ENCODE measurements at regions not wholly inside any gene's neighbourhood (a gene's known extent, or its start where the extent isn't known, plus 50 kb on each side); places are given as distances from the start of the nearest gene placed in this dataset.
A peak's percentile ranks its signal among the peaks of the same experiment; 100 is the strongest.
"Not testable (repeated sequence)": the region's sequence is repeated elsewhere in the genome, so short reads cannot be mapped to it uniquely, and the experiment has no call there.

GRCh38 chr1:148290881-148291280, 138.8 kb upstream of the NBPF11 start:
- Histone ChIP-seq H3K4me3 (ENCODE audit: low read depth, low read length) (no peak overlapping the region), H3K27ac (ENCODE audit: low read depth, low read length) (no peak overlapping the region), H3K9me3 (ENCODE audit: control insufficient read depth, insufficient read depth, low read length) (no peaks in the 10 kb centered on the region), H3K4me1 (ENCODE audit: control insufficient read depth, insufficient read depth, low read length) (no peaks in the 10 kb centered on the region), H3K9ac (ENCODE audit: low read depth, low read length) (no peak overlapping the region), H3K27me3 (ENCODE audit: control insufficient read depth, insufficient read depth, low read length) (no peaks in the 10 kb centered on the region), H3K36me3 (ENCODE audit: control insufficient read depth, insufficient read depth, low read length) (no peaks in the 10 kb centered on the region)

GRCh38 chr1:148289647-148290046, 137.6 kb upstream of the NBPF11 start:
- no peak overlapping the region for H3K27ac ChIP-seq (ENCODE audit: low read depth, low read length)
- H3K27me3 ChIP-seq (ENCODE audit: control insufficient read depth, insufficient read depth, low read length): no peaks in the 10 kb centered on the region
- no peaks in the 10 kb centered on the region for H3K9me3 ChIP-seq (ENCODE audit: control insufficient read depth, insufficient read depth, low read length)
- H3K4me3 ChIP-seq (ENCODE audit: low read depth, low read length): no peak overlapping the region
- no peaks in the 10 kb centered on the region for H3K36me3 ChIP-seq (ENCODE audit: control insufficient read depth, insufficient read depth, low read length)
- H3K9ac ChIP-seq (ENCODE audit: low read depth, low read length): no peak overlapping the region
- H3K4me1 ChIP-seq (ENCODE audit: control insufficient read depth, insufficient read depth, low read length): no peaks in the 10 kb centered on the region

GRCh38 chr1:148285946-148286345, 133.9 kb upstream of the NBPF11 start:
- not testable (repeated sequence) for H3K27me3 ChIP-seq (ENCODE audit: control insufficient read depth, insufficient read depth, low read length); H3K36me3 ChIP-seq (ENCODE audit: control insufficient read depth, insufficient read depth, low read length); H3K27ac ChIP-seq (ENCODE audit: low read depth, low read length); H3K9ac ChIP-seq (ENCODE audit: low read depth, low read length); H3K4me3 ChIP-seq (ENCODE audit: low read depth, low read length); H3K4me1 ChIP-seq (ENCODE audit: control insufficient read depth, insufficient read depth, low read length); H3K9me3 ChIP-seq (ENCODE audit: control insufficient read depth, insufficient read depth, low read length)

GRCh38 chr1:148280831-148281572, 128.9 kb upstream of the NBPF11 start:
- not testable (repeated sequence) for H3K36me3 ChIP-seq (ENCODE audit: control insufficient read depth, insufficient read depth, low read length); H3K9ac ChIP-seq (ENCODE audit: low read depth, low read length); H3K9me3 ChIP-seq (ENCODE audit: control insufficient read depth, insufficient read depth, low read length); H3K27me3 ChIP-seq (ENCODE audit: control insufficient read depth, insufficient read depth, low read length); H3K27ac ChIP-seq (ENCODE audit: low read depth, low read length)
- H3K4me1 ChIP-seq (ENCODE audit: control insufficient read depth, insufficient read depth, low read length): peaks cover 12% of the 10 kb centered on the region
- peak overlapping the region; percentile 76 for H3K4me3 ChIP-seq (ENCODE audit: low read depth, low read length)

GRCh38 chr1:148279002-148279542, 127.0 kb upstream of the NBPF11 start:
- H3K9ac ChIP-seq (ENCODE audit: low read depth, low read length); H3K4me3 ChIP-seq (ENCODE audit: low read depth, low read length); H3K27me3 ChIP-seq (ENCODE audit: control insufficient read depth, insufficient read depth, low read length); H3K27ac ChIP-seq (ENCODE audit: low read depth, low read length); H3K36me3 ChIP-seq (ENCODE audit: control insufficient read depth, insufficient read depth, low read length); H3K9me3 ChIP-seq (ENCODE audit: control insufficient read depth, insufficient read depth, low read length): not testable (repeated sequence)
- peaks cover 12% of the 10 kb centered on the region for H3K4me1 ChIP-seq (ENCODE audit: control insufficient read depth, insufficient read depth, low read length)

DNA sequence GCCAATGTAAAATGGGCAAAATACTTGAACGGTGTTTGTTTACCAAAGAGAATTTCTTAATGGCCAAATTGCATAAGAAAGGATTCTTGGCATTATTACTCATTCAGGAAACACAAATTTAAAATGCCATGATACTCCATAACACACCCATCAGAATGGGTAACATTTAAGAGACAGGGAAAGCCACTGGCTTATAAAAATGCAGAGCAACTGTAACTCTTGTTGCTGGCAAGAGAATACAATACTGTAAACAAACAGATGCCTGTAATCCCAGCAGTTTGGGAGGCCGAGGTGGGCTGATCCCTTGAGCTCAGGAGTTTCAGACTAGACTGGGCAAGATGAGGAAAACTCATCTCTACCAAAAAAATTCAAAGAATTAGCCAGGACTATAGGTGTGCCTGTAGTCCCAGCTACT, 125.8 kb upstream of the NBPF11 start:
- H3K9ac ChIP-seq (ENCODE audit: low read depth, low read length); H3K4me3 ChIP-seq (ENCODE audit: low read depth, low read length); H3K27me3 ChIP-seq (ENCODE audit: control insufficient read depth, insufficient read depth, low read length); H3K9me3 ChIP-seq (ENCODE audit: control insufficient read depth, insufficient read depth, low read length); H3K36me3 ChIP-seq (ENCODE audit: control insufficient read depth, insufficient read depth, low read length); H3K27ac ChIP-seq (ENCODE audit: low read depth, low read length): not testable (repeated sequence)
- peaks cover 12% of the 10 kb centered on the region for H3K4me1 ChIP-seq (ENCODE audit: control insufficient read depth, insufficient read depth, low read length)

GRCh38 chr1:148267066-148267465, 115.0 kb upstream of the NBPF11 start:
- H3K27me3 ChIP-seq (ENCODE audit: control insufficient read depth, insufficient read depth, low read length); H3K4me1 ChIP-seq (ENCODE audit: control insufficient read depth, insufficient read depth, low read length); H3K9ac ChIP-seq (ENCODE audit: low read depth, low read length); H3K27ac ChIP-seq (ENCODE audit: low read depth, low read length); H3K36me3 ChIP-seq (ENCODE audit: control insufficient read depth, insufficient read depth, low read length); H3K4me3 ChIP-seq (ENCODE audit: low read depth, low read length); H3K9me3 ChIP-seq (ENCODE audit: control insufficient read depth, insufficient read depth, low read length): not testable (repeated sequence)

DNA sequence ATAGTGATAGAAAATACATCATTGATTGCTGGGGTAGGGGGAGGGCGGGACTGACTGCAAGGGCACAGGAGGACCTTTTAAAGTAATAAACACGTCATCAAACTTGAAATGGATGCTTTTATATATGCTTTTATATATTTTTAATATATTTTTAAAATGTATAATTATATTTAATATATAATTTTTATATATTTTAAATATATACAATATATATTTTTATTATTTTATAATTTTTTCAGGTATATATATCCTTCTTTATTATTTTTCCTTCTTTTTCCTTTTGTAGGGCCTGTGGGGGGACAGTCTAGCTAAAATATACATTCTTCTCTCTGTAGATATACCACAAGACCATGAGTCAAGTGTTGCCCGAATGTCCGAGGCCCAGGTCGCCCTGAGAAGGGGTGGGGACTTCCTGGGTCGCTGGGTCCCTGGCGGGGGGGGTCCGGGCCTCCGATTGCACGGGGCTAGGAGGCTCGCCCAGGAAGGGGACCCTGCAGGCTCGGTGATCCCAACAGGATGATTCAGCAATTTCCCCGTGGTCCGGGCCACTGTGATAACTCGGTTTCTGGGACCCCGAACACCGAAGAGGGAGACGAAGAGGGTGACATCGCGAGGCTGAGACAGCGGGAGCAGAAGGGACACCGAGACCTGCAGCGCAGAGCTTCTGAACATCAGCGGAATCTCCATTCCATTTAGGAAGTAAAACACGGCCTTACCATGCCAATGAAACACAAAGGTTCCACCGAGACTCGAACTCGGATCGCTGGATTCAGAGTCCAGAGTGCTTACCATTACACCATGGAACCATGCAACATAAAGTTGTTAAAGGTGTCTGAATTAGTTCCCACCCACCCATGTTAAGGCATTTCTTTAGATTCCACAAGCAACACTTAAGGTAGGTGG, 112.5 kb upstream of the NBPF11 start:
- Histone ChIP-seq H3K9me3 (ENCODE audit: control insufficient read depth, insufficient read depth, low read length) (no peaks in the 10 kb centered on the region), H3K27me3 (ENCODE audit: control insufficient read depth, insufficient read depth, low read length) (no peaks in the 10 kb centered on the region), H3K27ac (ENCODE audit: low read depth, low read length) (peak overlapping the region; percentile 89), H3K4me1 (ENCODE audit: control insufficient read depth, insufficient read depth, low read length) (peaks cover 4% of the 10 kb centered on the region), H3K4me3 (ENCODE audit: low read depth, low read length) (peak overlapping the region; percentile 59), H3K9ac (ENCODE audit: low read depth, low read length) (peak overlapping the region; percentile 57), H3K36me3 (ENCODE audit: control insufficient read depth, insufficient read depth, low read length) (no peaks in the 10 kb centered on the region)

GRCh38 chr1:148263906-148264255, 111.8 kb upstream of the NBPF11 start:
- Histone ChIP-seq H3K4me1 (ENCODE audit: control insufficient read depth, insufficient read depth, low read length) (peaks cover 4% of the 10 kb centered on the region), H3K9me3 (ENCODE audit: control insufficient read depth, insufficient read depth, low read length) (no peaks in the 10 kb centered on the region)

GRCh38 chr1:148263128-148263905, 111.2 kb upstream of the NBPF11 start:
- Histone ChIP-seq H3K4me3 (ENCODE audit: low read depth, low read length) (peak overlapping the region; percentile 59), H3K9ac (ENCODE audit: low read depth, low read length) (peak overlapping the region; percentile 97), H3K36me3 (ENCODE audit: control insufficient read depth, insufficient read depth, low read length) (no peaks in the 10 kb centered on the region), H3K27me3 (ENCODE audit: control insufficient read depth, insufficient read depth, low read length) (no peaks in the 10 kb centered on the region), H3K9me3 (ENCODE audit: control insufficient read depth, insufficient read depth, low read length) (no peaks in the 10 kb centered on the region), H3K27ac (ENCODE audit: low read depth, low read length) (peak overlapping the region; percentile 89), H3K4me1 (ENCODE audit: control insufficient read depth, insufficient read depth, low read length) (peaks cover 4% of the 10 kb centered on the region)

More at GRCh38 chr1:148263906-148264255, 111.8 kb upstream of the NBPF11 start:
- Histone ChIP-seq H3K36me3 (ENCODE audit: control insufficient read depth, insufficient read depth, low read length) (no peaks in the 10 kb centered on the region), H3K9ac (ENCODE audit: low read depth, low read length) (peak overlapping the region; percentile 57), H3K27me3 (ENCODE audit: control insufficient read depth, insufficient read depth, low read length) (no peaks in the 10 kb centered on the region), H3K27ac (ENCODE audit: low read depth, low read length) (peak overlapping the region; percentile 89), H3K4me3 (ENCODE audit: low read depth, low read length) (peak overlapping the region; percentile 59)

Data from HUES48 (cell line).